ENCODE measurements at regions not wholly inside any gene's neighbourhood (a gene's known extent, or its start where the extent isn't known, plus 50 kb on each side); places are given as distances from the start of the nearest gene placed in this dataset.

DNA sequence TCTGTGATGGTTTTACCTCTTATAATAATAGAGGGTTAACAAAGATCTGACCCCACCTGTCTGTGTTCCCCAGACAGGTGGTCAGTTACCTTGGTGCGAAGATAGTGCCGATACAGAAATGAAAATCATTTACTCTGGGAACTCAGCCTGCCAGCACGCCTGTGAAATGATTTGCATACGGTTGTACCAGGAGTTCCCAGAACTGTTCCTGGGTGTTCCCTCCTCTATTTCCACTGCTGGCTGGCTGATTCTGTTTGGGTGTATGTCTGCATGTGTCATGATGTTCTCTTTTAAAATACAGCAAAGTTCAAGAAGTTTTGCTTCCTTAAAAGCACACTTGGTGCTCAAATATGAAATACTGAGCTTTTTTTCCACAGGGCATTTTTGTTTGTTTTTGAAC lies 527.1 kb downstream of the FGF9 start:
- no peak for FAIRE-seq

DNA sequence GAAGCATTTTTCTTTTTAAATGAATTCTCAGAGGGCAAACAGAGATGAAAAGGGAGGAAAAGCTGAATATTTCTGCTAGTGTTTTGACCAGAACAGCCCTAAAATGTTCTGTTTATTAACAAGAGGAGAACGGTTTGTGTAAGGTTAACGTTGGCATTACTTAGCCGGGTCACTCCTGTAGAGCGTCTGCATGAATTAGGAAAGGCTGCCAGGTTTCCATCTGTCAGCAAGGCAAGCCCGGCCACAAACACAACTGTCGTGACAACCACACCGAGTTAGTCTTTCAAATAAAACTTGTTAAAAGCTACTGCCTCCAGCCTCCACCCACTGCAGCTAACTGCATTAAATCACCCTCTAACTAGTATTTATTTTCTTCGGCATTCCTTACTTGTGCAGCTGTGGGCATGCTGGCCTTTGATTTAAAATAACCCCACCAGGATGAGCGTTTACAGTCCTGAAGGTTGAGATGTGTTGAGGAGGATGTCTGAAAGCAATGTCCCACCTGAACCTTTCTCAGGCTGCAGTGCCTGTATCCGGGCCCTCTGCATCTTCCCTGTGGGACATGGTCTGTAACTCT lies 527.9 kb downstream of the FGF9 start:
- no peak for FAIRE-seq

GRCh38 chr13:22200440-22200839 lies 529.6 kb downstream of the FGF9 start:
- FAIRE-seq = no peak

- no peak for FAIRE-seq
Observed at GRCh38 chr13:22201375-22201925, 530.6 kb downstream of the FGF9 start.

DNA sequence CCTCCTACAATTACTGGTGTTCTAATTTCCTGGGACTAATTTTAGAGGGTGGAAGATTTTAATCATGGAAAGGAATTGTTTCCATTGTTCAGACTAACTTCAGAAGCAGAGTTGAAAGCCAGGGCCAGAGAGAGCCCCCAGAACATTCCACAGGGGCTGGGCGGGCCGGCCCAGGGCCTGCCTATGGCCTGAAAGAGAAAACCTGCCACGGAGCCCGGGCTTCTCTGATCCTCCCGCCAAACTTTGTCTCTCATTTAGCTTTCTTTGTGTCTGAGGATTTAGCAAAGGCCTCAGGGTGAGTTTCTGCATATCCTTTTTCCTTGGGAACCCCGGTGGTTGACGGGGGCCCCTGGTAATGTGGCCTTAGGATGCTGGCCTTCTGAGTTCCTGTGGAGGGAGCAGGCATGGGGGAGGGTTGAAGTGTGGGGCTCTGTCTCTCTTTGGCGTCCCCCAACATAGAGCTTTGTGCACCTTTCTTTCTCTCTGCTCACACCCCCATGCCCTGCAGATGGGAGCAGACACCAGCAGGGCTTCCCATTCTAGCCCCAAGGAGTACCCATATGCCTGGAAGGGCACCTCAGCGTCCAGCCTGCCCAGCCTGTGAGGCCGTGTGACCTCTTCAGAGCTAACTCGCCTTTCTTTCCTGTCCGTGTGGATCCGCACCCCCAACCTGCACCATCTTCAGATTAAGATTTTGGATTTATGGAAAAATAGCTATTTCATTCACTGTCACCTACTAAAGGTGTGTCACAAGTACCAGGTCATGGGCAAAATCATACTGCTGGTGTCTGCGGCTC lies 539.5 kb downstream of the FGF9 start:
- FAIRE-seq = no peak

DNA sequence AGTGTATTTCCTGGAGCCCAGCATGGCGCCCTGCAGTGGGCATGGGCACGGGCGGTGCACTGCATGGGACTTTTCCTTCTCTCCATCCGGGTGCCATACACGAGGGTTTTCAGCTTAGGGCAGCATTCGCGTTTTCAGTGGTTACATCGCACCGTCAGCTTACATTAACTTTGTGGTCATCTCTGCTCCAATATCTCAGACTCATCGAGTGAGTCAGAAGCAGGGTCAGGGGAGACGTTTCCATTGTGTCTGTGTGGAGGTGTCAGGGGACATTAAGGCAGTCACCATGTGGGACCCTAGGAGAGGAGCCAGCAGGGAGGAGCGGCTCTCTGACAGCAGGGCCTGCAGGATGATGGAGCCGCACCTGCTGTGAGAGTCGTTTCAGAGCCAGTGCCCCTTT lies 541.0 kb downstream of the FGF9 start:
- FAIRE-seq = no peak

GRCh38 chr13:22212576-22212975 lies 541.7 kb downstream of the FGF9 start:
- FAIRE-seq = no peak

DNA sequence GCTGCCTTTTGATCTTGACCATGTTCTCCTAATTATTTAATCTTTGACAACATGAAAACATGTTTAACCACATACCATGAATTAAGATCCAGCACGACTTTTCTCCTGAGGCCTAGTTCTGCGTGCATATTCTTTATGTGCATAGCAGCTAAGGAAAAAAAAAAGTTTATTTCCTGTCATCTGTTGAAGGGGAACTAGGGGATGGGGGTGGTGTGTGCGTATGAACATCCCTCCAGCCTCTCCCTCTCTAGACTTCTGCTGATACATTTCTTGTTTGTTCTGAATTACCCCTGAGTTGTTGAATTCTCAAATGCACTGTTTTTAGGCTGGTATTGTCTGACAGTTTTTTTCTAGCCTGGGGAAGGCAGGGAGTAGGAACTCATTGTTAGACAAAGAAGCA lies 543.3 kb downstream of the FGF9 start:
- no peak for FAIRE-seq

DNA sequence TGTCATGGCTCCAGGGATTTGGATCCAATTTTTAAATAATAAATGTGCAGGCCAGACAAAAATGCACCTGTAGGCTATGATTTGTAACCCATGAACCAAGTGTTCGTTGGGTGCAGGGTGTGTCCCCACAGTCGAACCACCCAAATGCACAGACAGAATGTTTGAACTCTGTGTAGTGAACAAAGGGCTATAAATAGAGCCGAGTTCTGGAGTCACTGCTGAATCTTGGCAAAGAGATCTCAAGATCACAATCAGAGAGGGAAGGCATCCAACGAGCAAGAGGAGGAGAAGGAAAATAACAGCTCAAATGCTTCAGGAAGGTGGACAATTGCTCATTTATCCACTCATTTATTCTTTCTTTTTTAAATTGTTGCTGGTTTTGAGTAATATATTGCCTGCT lies 547.9 kb downstream of the FGF9 start:
- FAIRE-seq = no peak

DNA sequence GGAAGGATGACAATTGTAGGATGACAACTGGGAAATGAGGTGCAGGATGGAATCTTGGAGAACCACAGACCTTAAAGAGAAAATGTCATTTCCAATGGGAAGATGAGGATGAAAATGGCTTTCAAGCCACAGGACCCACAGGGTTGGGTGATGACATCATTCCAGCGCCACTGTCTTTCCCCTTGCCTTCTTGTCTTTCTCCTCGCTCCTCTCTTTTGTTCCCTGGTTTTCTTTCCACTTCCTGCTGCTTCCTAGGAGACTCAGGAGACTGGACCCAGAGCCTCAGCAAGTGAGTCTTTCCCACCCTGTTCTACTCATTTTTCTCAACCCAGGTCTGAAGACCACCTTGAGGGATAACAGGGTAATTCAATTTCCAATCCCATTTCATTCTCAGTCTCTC lies 548.8 kb downstream of the FGF9 start:
- no peak for FAIRE-seq

DNA sequence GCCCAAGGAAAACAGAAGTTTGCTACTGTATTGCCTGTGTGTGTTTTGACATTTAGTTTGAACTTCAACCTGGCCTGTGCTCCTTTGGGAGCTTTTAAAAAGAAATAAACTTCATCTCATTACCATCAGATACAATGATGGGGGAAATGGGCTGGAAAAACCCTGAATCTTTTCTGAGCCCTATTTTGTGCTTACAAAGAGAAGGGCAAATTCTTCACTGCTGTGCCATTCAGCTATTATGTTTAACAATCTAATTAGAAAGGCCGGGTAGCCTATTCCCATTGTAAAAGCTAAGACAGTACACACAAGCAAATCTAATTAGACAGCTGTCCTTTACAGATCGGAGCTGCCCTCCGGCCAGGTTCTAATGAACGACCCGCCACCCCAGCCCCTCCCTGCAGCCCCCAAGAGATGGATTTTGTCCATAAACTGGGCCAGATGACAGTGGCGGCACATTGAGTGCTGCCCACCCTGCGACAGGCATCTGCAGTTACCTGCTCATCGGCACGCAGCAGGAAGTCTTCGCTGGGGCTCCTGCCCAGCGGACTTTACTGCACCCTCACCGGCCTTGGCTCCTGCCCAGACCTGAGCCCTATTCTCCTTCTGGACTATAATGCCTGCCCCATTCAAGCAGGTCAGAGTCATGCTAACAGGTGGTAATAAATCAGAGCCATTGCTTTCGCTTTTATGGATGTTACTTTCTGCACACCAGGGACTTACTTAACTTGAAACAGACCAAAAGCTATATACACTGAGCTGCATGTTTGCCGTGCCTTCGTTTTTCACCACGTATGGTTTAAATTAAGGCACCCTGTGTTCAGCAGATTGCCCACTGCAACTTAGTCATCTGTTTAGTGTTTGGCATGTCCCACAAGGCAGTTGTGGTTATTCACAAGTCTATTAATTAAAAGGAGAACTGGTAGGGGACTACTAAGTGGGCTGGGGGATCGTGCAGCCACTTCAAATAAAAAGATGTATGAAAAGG lies 549.6 kb downstream of the FGF9 start:
- no peak for FAIRE-seq

DNA sequence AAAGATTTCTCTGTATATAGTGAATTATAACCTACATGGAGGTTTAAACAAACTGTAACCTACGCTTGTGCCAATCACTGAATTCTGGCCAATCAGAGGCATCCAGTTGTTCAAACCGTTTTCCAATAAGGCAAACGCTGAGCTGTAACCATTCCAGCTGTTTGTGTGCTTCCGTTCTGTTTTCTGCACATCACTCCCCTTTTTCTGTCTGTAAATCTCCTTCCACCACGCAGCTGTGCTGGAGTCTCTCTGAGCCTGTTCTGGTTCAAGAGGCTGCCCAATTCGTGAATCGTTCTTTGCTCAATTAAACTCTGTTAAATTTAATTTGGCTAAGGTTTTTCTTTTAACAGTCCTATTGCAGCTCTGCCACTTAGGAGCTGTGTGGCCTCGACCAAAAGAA lies 552.5 kb downstream of the FGF9 start:
- FAIRE-seq = no peak

GRCh38 chr13:22226086-22226485 lies 555.2 kb downstream of the FGF9 start:
- FAIRE-seq = no peak

GRCh38 chr13:22227895-22228294 lies 557.0 kb downstream of the FGF9 start:
- no peak for FAIRE-seq

DNA sequence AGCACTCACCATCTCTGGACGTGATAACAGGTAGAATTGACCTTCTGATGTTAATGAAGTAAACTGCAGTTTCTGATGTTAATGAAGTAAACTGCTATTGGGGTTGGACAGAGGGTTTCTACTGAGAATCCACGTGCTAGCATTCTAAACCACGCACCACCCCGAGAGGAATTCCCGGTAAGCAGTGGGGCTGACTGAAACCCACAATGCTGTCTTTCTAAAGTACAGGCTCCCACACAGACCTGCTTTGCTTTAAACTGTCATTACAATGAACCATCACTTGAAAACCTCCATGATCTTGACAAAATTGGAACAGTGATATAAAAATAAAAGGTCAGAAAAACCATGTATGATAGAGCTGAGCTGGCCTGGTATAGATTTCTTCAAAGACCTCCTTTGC lies 559.0 kb downstream of the FGF9 start:
- FAIRE-seq = no peak

DNA sequence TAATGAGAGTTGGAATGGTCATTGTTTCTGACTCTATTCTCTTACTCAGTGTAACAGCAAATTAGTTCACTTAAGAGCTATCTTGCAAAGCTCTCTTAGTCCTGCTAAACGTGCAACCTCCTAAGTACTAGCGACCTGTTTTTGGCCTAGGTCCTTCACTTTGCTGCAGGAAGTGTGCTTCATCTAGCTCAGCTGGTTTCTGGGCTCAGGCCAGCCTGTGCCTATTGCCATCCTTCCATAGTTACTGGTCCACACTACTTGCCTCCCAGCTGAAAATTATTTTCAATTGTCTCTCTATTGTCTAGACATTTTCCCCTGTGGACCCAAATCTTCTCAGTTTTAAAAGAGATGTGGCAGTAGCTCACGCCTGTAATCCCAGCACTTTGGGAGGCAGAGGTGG lies 561.3 kb downstream of the FGF9 start:
- no peak for FAIRE-seq

GRCh38 chr13:22235285-22235949 lies 564.5 kb downstream of the FGF9 start:
- no peak for FAIRE-seq

GRCh38 chr13:22235950-22236290 lies 565.0 kb downstream of the FGF9 start:
- FAIRE-seq = no peak

- FAIRE-seq = no peak
Observed at GRCh38 chr13:22238269-22238668, 567.4 kb downstream of the FGF9 start.

DNA sequence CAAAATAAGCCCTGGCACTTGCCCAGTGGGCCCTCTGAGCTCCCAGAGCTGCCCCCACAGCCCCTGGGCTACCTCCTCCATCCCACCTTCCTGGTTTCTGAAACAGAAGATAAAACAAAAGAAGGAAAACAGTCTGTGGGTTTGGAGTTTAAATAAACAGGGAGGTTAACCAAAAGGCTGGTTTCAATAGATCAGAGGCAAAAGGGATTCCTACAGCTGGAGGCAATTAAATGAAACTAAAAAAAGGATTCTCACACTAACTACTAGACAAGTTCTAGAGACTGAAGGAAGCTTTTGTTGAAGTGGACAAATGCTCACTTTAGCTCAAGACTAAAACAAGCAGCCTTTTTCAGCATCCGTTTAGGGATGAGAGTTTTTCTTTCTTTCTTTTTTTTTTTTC lies 569.8 kb downstream of the FGF9 start:
- no peak for FAIRE-seq

- no peak for FAIRE-seq
Observed at GRCh38 chr13:22243469-22244163, 572.7 kb downstream of the FGF9 start.

DNA sequence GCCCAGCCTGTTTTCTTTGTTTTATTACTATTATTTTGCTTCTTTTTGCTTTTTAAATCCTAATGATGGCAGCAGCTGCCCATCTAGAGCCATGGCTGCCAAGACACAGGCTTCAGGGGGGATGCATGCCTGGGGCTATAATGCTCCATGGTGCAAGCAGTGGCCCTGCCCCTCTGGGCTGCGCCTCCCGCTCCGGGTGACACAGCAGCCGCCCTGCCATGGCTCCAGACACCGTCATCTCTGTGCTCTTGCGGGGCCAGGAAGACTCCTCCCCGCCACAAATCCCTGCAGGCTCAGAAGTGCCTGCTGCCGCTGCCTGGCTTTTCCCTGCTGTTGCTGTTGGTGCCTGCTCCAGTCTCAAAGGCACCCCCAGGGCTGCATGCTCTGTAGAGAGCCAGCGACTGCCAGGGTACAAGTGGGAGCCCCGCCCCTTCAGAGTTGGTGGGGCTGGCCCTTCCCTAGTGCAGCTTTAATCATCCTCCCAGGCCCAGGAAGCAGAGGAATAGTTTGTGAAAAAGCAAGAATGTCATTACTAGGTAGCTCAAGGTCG lies 581.5 kb downstream of the FGF9 start:
- FAIRE-seq = no peak

All from TTC549 (cell line).